BE2C (cell line): ENCODE measurements at regions not wholly inside any gene's neighbourhood (a gene's known extent, or its start where the extent isn't known, plus 50 kb on each side); places are given as distances from the start of the nearest gene placed in this dataset.

Source experiments
- DNase-seq: peaks from one replicate; pipeline ENCODE4 v3.0.0-alpha.2; 2020
- H3K27me3 ChIP-seq: fragments of 250-450 bp; sonication (Bioruptor Pico); 2 replicates; pipeline ENCODE4 v1.5.1; 2020; ENCODE audit warnings: mild to moderate bottlenecking
- H3K36me3 ChIP-seq: fragments of 250-450 bp; sonication (Bioruptor Pico); 2 replicates; pipeline ENCODE4 v1.5.1; 2020; ENCODE audit warnings: mild to moderate bottlenecking
- H3K4me1 ChIP-seq: fragments of 250-450 bp; sonication (Bioruptor Pico); 2 replicates; pipeline ENCODE4 v1.5.1; 2020
- H3K4me3 ChIP-seq: 2 replicates; pipeline ENCODE4 v1.5.1; 2011; ENCODE audit warnings: low read depth, low read length
- H3K9me3 ChIP-seq: fragments of 250-450 bp; sonication (Bioruptor Pico); 2 replicates; pipeline ENCODE4 v1.5.1; 2020
- TF ChIP-seq, protein P1 (sequence below): IDR thresholded peaks from 2 replicates; pipeline ENCODE4 v1.5.1; 2012; ENCODE audit warnings: mild to moderate bottlenecking, low read depth, low read length

DNA sequence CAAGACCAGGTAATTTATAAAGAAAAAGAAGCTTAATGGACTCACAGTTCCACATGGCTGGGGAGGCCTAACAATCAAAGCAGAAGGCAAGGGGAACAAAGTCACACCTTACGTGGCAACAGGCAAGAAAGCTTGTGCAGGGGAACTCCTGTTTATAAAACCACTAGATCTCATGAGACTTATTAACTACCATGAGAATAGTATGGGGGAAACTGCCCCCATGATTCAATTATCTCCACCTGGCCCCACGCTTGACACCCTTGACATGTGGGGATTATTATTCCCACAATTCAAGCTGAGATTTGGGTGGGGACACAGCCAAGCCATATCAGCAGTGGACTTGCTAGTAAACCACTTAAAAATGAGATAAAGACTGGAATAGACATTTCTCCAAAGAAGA, 451.7 kb downstream of the DNAJB9 start:
- no peaks in the 10 kb centered on the region for H3K36me3 ChIP-seq
- no peaks in the 10 kb centered on the region for H3K4me1 ChIP-seq
- H3K9me3 ChIP-seq, result no peaks in the 10 kb centered on the region
- no peak for DNase-seq
- TF ChIP-seq, protein P1, sequence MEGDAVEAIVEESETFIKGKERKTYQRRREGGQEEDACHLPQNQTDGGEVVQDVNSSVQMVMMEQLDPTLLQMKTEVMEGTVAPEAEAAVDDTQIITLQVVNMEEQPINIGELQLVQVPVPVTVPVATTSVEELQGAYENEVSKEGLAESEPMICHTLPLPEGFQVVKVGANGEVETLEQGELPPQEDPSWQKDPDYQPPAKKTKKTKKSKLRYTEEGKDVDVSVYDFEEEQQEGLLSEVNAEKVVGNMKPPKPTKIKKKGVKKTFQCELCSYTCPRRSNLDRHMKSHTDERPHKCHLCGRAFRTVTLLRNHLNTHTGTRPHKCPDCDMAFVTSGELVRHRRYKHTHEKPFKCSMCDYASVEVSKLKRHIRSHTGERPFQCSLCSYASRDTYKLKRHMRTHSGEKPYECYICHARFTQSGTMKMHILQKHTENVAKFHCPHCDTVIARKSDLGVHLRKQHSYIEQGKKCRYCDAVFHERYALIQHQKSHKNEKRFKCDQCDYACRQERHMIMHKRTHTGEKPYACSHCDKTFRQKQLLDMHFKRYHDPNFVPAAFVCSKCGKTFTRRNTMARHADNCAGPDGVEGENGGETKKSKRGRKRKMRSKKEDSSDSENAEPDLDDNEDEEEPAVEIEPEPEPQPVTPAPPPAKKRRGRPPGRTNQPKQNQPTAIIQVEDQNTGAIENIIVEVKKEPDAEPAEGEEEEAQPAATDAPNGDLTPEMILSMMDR, result no peak
- no peaks in the 10 kb centered on the region for H3K27me3 ChIP-seq
- H3K4me3 ChIP-seq, result no peak overlapping the region

DNA sequence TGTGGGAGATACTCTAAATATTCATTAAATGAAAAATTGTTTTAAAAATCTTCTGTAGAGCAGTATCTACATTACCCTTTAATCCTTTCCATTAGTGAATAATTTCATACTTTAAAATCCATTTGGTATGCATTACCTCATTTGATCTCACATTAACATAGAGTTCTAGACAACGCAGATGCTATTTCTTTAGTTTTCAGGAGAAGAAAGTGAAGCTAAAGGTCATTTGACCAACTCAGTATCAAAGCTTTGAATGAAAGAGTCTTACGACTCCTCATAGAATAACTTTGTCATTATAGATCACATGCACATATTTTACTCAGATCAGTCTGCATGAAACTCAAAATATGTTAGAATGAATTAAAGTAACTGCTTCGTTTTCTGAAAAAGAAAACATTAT, 460.2 kb downstream of the DNAJB9 start:
- no peaks in the 10 kb centered on the region for H3K9me3 ChIP-seq
- H3K36me3 ChIP-seq, result no peaks in the 10 kb centered on the region
- DNase-seq, result no peak
- H3K27me3 ChIP-seq, result no peaks in the 10 kb centered on the region
- H3K4me1 ChIP-seq, result no peaks in the 10 kb centered on the region
- TF ChIP-seq, protein P1, result no peak
- no peak overlapping the region for H3K4me3 ChIP-seq

DNA sequence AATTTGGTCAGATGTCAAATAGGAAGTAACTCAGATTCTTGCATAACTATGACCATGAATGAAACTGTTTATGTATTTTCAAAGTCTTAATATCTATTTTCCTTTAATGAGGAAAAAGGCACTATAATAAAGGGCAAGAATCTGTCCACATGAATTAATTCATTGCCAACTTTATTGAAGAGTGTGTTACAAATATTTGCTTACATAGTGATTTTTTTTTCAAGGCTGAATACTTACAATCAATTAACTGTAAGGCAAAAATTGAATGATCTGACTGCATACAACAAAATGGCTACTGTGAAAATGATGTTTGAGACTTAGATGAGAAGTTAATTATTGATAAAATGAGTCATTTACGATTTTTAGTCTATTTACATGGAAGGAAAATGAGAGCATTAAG, 475.0 kb downstream of the DNAJB9 start:
- Histone ChIP-seq H3K4me1 (no peaks in the 10 kb centered on the region), H3K27me3 (no peaks in the 10 kb centered on the region), H3K36me3 (no peaks in the 10 kb centered on the region), H3K9me3 (no peaks in the 10 kb centered on the region), H3K4me3 (no peak overlapping the region)
- TF ChIP-seq, protein P1, result no peak
- DNase-seq, result no peak

DNA sequence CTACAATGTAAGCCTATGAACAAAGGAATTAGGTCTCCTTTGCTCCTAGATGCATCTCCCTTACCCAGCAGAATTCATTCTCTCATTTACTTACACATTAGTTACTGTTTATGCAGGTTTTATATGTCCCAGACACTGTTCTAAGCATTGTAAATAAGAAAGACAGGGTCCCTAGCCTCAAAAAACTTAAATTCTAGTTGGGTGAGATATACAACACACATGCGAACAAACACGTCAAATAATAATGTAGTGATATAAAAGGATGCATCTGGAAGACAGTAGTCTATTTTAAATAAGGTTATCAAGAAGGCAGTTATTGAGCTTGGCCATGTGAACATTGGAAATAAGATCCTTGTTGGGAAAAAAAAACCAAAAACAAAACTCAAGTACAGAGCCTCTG, 479.7 kb downstream of the DNAJB9 start:
- TF ChIP-seq, protein P1, result no peak

DNA sequence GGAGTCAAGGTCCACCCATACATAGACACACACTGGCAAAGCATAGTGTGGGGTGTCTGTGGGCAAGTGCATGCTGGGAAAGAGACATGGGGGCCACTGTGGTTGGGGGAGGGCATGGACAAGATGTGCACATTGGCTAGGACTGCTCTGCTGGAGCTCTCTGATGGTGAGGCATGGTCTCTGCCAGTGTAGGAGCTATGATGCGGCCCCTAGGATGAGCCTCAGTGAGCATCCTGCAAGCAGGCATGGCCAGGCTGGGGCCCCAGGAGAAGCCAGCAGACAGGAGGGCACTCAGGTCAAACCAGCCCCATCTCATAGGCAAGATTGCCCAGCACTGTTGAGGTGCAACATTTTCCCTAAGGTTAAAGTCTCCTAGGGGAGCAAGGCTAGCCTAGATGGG, 489.4 kb downstream of the DNAJB9 start:
- Histone ChIP-seq H3K36me3 (no peaks in the 10 kb centered on the region), H3K27me3 (no peaks in the 10 kb centered on the region), H3K4me3 (no peak overlapping the region), H3K9me3 (no peaks in the 10 kb centered on the region), H3K4me1 (peaks cover 5% of the 10 kb centered on the region)
- TF ChIP-seq, protein P1, result no peak
- no peak for DNase-seq

More for the DNA sequence above, 479.7 kb downstream of the DNAJB9 start:
- Histone ChIP-seq H3K27me3 (no peaks in the 10 kb centered on the region), H3K36me3 (no peaks in the 10 kb centered on the region), H3K4me3 (no peak overlapping the region), H3K4me1 (no peaks in the 10 kb centered on the region), H3K9me3 (no peaks in the 10 kb centered on the region)
- no peak for DNase-seq

DNA sequence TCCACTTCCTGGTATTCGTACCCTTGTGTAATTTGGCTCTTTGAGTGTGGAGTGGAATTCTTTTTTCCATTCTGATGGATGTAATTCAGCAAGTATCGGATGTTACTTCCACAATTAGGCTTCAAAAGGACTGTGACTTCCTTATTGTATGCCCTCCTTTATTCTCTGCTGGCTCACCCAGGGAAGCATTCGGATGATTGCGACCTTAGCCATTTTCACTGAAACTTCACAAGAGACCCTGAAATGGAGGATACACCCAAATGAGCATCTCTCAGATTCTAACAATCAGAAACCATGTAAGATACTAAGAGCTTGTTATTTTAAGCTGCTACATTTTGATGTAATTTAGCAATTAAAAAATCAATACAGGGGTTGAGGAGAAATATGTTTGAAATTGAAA, 493.1 kb downstream of the DNAJB9 start:
- Histone ChIP-seq H3K4me3 (no peak overlapping the region), H3K36me3 (no peaks in the 10 kb centered on the region), H3K9me3 (no peaks in the 10 kb centered on the region), H3K27me3 (no peaks in the 10 kb centered on the region), H3K4me1 (peaks cover 5% of the 10 kb centered on the region)
- TF ChIP-seq, protein P1, result no peak
- DNase-seq, result no peak
